NT2/D1 (cell line): ENCODE measurements at regions not wholly inside any gene's neighbourhood (a gene's known extent, or its start where the extent isn't known, plus 50 kb on each side); places are given as distances from the start of the nearest gene placed in this dataset.

ENCODE experiments used
- DNase-seq: peaks from one replicate; pipeline ENCODE4 v3.0.0-alpha.2; 2011; ENCODE audit warnings: low read depth, low spot score
- H3K27me3 ChIP-seq: 2 replicates; pipeline ENCODE4 v1.6.0; 2011; ENCODE audit warnings: mild to moderate bottlenecking; ENCODE audit not compliant: insufficient read length, insufficient read depth
- H3K36me3 ChIP-seq: 2 replicates; pipeline ENCODE4 v1.6.1; 2011; ENCODE audit warnings: mild to moderate bottlenecking, low read length, mixed read lengths; ENCODE audit not compliant: insufficient read depth, insufficient read length
- H3K4me1 ChIP-seq: 2 replicates; pipeline ENCODE4 v1.5.1; 2011; ENCODE audit not compliant: insufficient read depth, insufficient read length
- H3K4me3 ChIP-seq: 2 replicates; pipeline ENCODE4 v1.5.1; 2011; ENCODE audit warnings: low read depth; ENCODE audit not compliant: insufficient read length
- H3K9ac ChIP-seq: 2 replicates; pipeline ENCODE4 v1.6.0; 2011; ENCODE audit warnings: low read depth; ENCODE audit not compliant: insufficient read length
- H3K9me3 ChIP-seq: 2 replicates; pipeline ENCODE4 v1.5.1; 2011; ENCODE audit warnings: mild to moderate bottlenecking, low read length; ENCODE audit not compliant: insufficient read depth
- SUZ12 ChIP-seq: IDR thresholded peaks from 2 replicates; pipeline ENCODE4 v1.6.1; 2011; ENCODE audit not compliant: insufficient read length, insufficient read depth; ENCODE audit errors: extremely low read depth
- YY1 ChIP-seq: IDR thresholded peaks from 2 replicates; pipeline ENCODE4 v1.6.1; 2011; ENCODE audit not compliant: insufficient read length, insufficient read depth
- ZNF274 ChIP-seq: IDR thresholded peaks from 2 replicates; pipeline ENCODE4 v1.6.1; 2011; ENCODE audit warnings: mild to moderate bottlenecking, low read depth, low read length

GRCh38 chr9:22740781-22741180, 294.2 kb downstream of the DMRTA1 start:
- no peak overlapping the region for H3K4me3 ChIP-seq
- H3K27me3 ChIP-seq: no peaks in the 10 kb centered on the region
- TF ChIP-seq SUZ12: no peak
- TF ChIP-seq ZNF274: no peak
- TF ChIP-seq YY1: no peak
- DNase-seq: no peak
- no peaks in the 10 kb centered on the region for H3K36me3 ChIP-seq
- H3K9ac ChIP-seq: no peak overlapping the region
- no peaks in the 10 kb centered on the region for H3K9me3 ChIP-seq
- H3K4me1 ChIP-seq: no peaks in the 10 kb centered on the region

GRCh38 chr9:22742401-22742800, 295.8 kb downstream of the DMRTA1 start:
- H3K4me1 ChIP-seq: no peaks in the 10 kb centered on the region
- no peak overlapping the region for H3K9ac ChIP-seq
- no peaks in the 10 kb centered on the region for H3K9me3 ChIP-seq
- no peak for DNase-seq
- H3K27me3 ChIP-seq: no peaks in the 10 kb centered on the region
- H3K4me3 ChIP-seq: no peak overlapping the region
- no peaks in the 10 kb centered on the region for H3K36me3 ChIP-seq
- TF ChIP-seq YY1 (no peak), SUZ12 (no peak), ZNF274 (no peak)

GRCh38 chr9:22773501-22774220, 327.0 kb downstream of the DMRTA1 start:
- TF ChIP-seq YY1: no peak
- TF ChIP-seq ZNF274: no peak
- TF ChIP-seq SUZ12: no peak
- Histone ChIP-seq H3K4me1 (no peaks in the 10 kb centered on the region), H3K9ac (no peak overlapping the region), H3K9me3 (no peaks in the 10 kb centered on the region), H3K36me3 (no peaks in the 10 kb centered on the region), H3K27me3 (no peaks in the 10 kb centered on the region), H3K4me3 (no peak overlapping the region)
- no peak for DNase-seq

- no peak for TF ChIP-seq YY1
- TF ChIP-seq ZNF274: no peak
- TF ChIP-seq SUZ12: no peak
- Histone ChIP-seq H3K4me1 (no peaks in the 10 kb centered on the region), H3K4me3 (no peak overlapping the region), H3K36me3 (no peaks in the 10 kb centered on the region), H3K9me3 (no peaks in the 10 kb centered on the region), H3K9ac (no peak overlapping the region), H3K27me3 (no peaks in the 10 kb centered on the region)
- no peak for DNase-seq
Observed at GRCh38 chr9:22790329-22790728, 343.7 kb downstream of the DMRTA1 start.

- Histone ChIP-seq H3K9ac (no peak overlapping the region), H3K4me3 (no peak overlapping the region), H3K9me3 (no peaks in the 10 kb centered on the region), H3K36me3 (no peaks in the 10 kb centered on the region), H3K27me3 (no peaks in the 10 kb centered on the region), H3K4me1 (no peaks in the 10 kb centered on the region)
- no peak for TF ChIP-seq ZNF274
- no peak for TF ChIP-seq YY1
- no peak for TF ChIP-seq SUZ12
- DNase-seq: no peak
Observed at GRCh38 chr9:22808876-22809275, 362.3 kb downstream of the DMRTA1 start.

GRCh38 chr9:22809371-22809770, 362.7 kb downstream of the DMRTA1 start:
- no peaks in the 10 kb centered on the region for H3K9me3 ChIP-seq
- no peak for DNase-seq
- no peak overlapping the region for H3K4me3 ChIP-seq
- TF ChIP-seq ZNF274 (no peak), YY1 (no peak), SUZ12 (no peak)
- H3K4me1 ChIP-seq: no peaks in the 10 kb centered on the region
- no peaks in the 10 kb centered on the region for H3K27me3 ChIP-seq
- no peak overlapping the region for H3K9ac ChIP-seq
- H3K36me3 ChIP-seq: no peaks in the 10 kb centered on the region

GRCh38 chr9:22813529-22813928, 366.9 kb downstream of the DMRTA1 start:
- peak; percentile 5 for DNase-seq
- no peaks in the 10 kb centered on the region for H3K36me3 ChIP-seq

GRCh38 chr9:22815246-22815645, 368.6 kb downstream of the DMRTA1 start:
- no peak overlapping the region for H3K4me3 ChIP-seq
- no peaks in the 10 kb centered on the region for H3K27me3 ChIP-seq
- no peak overlapping the region for H3K9ac ChIP-seq
- no peaks in the 10 kb centered on the region for H3K9me3 ChIP-seq
- no peaks in the 10 kb centered on the region for H3K4me1 ChIP-seq
- TF ChIP-seq SUZ12 (no peak), ZNF274 (no peak), YY1 (no peak)
- no peaks in the 10 kb centered on the region for H3K36me3 ChIP-seq
- no peak for DNase-seq

More at GRCh38 chr9:22813529-22813928, 366.9 kb downstream of the DMRTA1 start:
- TF ChIP-seq ZNF274 (no peak), SUZ12 (no peak), YY1 (no peak)
- H3K9ac ChIP-seq: no peak overlapping the region
- no peaks in the 10 kb centered on the region for H3K4me1 ChIP-seq
- no peak overlapping the region for H3K4me3 ChIP-seq
- no peaks in the 10 kb centered on the region for H3K9me3 ChIP-seq
- H3K27me3 ChIP-seq: no peaks in the 10 kb centered on the region
